GM19043 (cell line): ENCODE measurements at regions not wholly inside any gene's neighbourhood (a gene's known extent, or its start where the extent isn't known, plus 50 kb on each side); places are given as distances from the start of the nearest gene placed in this dataset.

Source experiments
- ATAC-seq: cut with Tn5 transposase; IDR thresholded peaks from one replicate; pipeline ENCODE4 v1.9.1; 2021; ENCODE audit warnings: low read depth; ENCODE audit not compliant: unreplicated experiment

- no peak for ATAC-seq
Observed at GRCh38 chr1:193435781-193436180, 249.4 kb upstream of the B3GALT2 start.

GRCh38 chr1:193434319-193434718 is 247.9 kb upstream of the B3GALT2 start:
- no peak for ATAC-seq

GRCh38 chr1:193433599-193433998 is 247.2 kb upstream of the B3GALT2 start:
- ATAC-seq, result no peak

- no peak for ATAC-seq
Observed at GRCh38 chr1:193432979-193433587, 246.7 kb upstream of the B3GALT2 start.

- no peak for ATAC-seq
Observed at GRCh38 chr1:193431265-193431977, 245.0 kb upstream of the B3GALT2 start.

- ATAC-seq, result no peak
Observed at GRCh38 chr1:193427524-193427923, 241.1 kb upstream of the B3GALT2 start.

- ATAC-seq, result no peak
Observed at GRCh38 chr1:193426061-193426460, 239.6 kb upstream of the B3GALT2 start.

- no peak for ATAC-seq
Observed at GRCh38 chr1:193421487-193421886, 235.1 kb upstream of the B3GALT2 start.

GRCh38 chr1:193419295-193419694 is 232.9 kb upstream of the B3GALT2 start:
- no peak for ATAC-seq

GRCh38 chr1:193418745-193419058 is 232.3 kb upstream of the B3GALT2 start:
- ATAC-seq, result no peak

- ATAC-seq, result peak; percentile 62
Observed at GRCh38 chr1:193417945-193418744, 231.7 kb upstream of the B3GALT2 start.

GRCh38 chr1:193417403-193417802 is 231.0 kb upstream of the B3GALT2 start:
- no peak for ATAC-seq

GRCh38 chr1:193416226-193417024 is 230.0 kb upstream of the B3GALT2 start:
- no peak for ATAC-seq

GRCh38 chr1:193415256-193415655 is 228.8 kb upstream of the B3GALT2 start:
- no peak for ATAC-seq

- ATAC-seq, result no peak
Observed at GRCh38 chr1:193413376-193413775, 227.0 kb upstream of the B3GALT2 start.

GRCh38 chr1:193412748-193413147 is 226.3 kb upstream of the B3GALT2 start:
- no peak for ATAC-seq

GRCh38 chr1:193411714-193412113 is 225.3 kb upstream of the B3GALT2 start:
- no peak for ATAC-seq

- no peak for ATAC-seq
Observed at GRCh38 chr1:193411215-193411614, 224.8 kb upstream of the B3GALT2 start.

GRCh38 chr1:193408782-193409293 is 222.4 kb upstream of the B3GALT2 start:
- ATAC-seq, result no peak

- peak; percentile 64 for ATAC-seq
Observed at GRCh38 chr1:193406901-193407300, 220.5 kb upstream of the B3GALT2 start.

GRCh38 chr1:193404236-193404635 is 217.8 kb upstream of the B3GALT2 start:
- no peak for ATAC-seq
